AG09319 (cell line): ENCODE measurements at regions not wholly inside any gene's neighbourhood (a gene's known extent, or its start where the extent isn't known, plus 50 kb on each side); places are given as distances from the start of the nearest gene placed in this dataset.

Source experiments
- DNase-seq: peaks from one replicate; pipeline ENCODE4 v3.0.0-alpha.2; 2010; ENCODE audit warnings: low read depth; ENCODE audit errors: extremely low read depth
- CTCF ChIP-seq: IDR thresholded peaks from 2 replicates; pipeline ENCODE4 v1.5.1; 2011; ENCODE audit warnings: low read depth, mild to moderate bottlenecking, inconsistent platforms, low read length, moderate library complexity

GRCh38 chr6:139546106-139546472 lies 171.6 kb upstream of the CITED2 start:
- no peak for DNase-seq
- no peak for TF ChIP-seq CTCF

GRCh38 chr6:139545206-139546105 lies 171.0 kb upstream of the CITED2 start:
- no peak for DNase-seq
- TF ChIP-seq CTCF = no peak

- DNase-seq = no peak
- TF ChIP-seq CTCF = no peak
These were observed 170.2 kb upstream of the CITED2 start for GRCh38 chr6:139544701-139545057.

- TF ChIP-seq CTCF = no peak
- DNase-seq = no peak
These were observed 167.9 kb upstream of the CITED2 start for GRCh38 chr6:139542351-139542750.

- no peak for TF ChIP-seq CTCF
- DNase-seq = no peak
These were observed 166.4 kb upstream of the CITED2 start for GRCh38 chr6:139540894-139541293.

GRCh38 chr6:139540276-139540675 lies 165.8 kb upstream of the CITED2 start:
- DNase-seq = no peak
- TF ChIP-seq CTCF = no peak

GRCh38 chr6:139539852-139540251 lies 165.4 kb upstream of the CITED2 start:
- peak; percentile 77 for DNase-seq
- TF ChIP-seq CTCF = no peak
